GM21528 (cell line): ENCODE measurements at regions not wholly inside any gene's neighbourhood (a gene's known extent, or its start where the extent isn't known, plus 50 kb on each side); places are given as distances from the start of the nearest gene placed in this dataset.

Experiments used
- ATAC-seq: cut with Tn5 transposase; IDR thresholded peaks from one replicate; pipeline ENCODE4 v1.9.1; 2021; ENCODE audit warnings: mild to moderate bottlenecking, moderate library complexity; ENCODE audit not compliant: unreplicated experiment, low FRiP score

DNA sequence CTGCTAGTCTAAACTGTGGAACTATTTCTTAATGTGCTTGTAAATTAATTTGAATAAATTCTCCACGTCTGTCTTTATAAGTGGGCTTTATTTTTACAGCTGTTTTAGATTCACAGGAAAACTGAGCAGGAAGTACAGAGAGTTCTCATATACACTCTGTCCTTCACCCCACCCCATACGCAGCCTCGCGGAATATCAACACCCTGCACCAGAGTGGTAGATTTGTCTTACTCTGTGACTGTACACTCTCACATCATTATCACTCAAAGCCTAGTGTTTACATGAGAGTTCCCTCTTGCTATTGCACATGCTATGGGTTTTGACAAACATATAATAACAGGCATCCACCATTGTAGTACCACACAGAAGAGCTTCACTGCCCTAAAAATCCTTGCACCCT is 179.7 kb upstream of the DAB2 start:
- no peak for ATAC-seq

DNA sequence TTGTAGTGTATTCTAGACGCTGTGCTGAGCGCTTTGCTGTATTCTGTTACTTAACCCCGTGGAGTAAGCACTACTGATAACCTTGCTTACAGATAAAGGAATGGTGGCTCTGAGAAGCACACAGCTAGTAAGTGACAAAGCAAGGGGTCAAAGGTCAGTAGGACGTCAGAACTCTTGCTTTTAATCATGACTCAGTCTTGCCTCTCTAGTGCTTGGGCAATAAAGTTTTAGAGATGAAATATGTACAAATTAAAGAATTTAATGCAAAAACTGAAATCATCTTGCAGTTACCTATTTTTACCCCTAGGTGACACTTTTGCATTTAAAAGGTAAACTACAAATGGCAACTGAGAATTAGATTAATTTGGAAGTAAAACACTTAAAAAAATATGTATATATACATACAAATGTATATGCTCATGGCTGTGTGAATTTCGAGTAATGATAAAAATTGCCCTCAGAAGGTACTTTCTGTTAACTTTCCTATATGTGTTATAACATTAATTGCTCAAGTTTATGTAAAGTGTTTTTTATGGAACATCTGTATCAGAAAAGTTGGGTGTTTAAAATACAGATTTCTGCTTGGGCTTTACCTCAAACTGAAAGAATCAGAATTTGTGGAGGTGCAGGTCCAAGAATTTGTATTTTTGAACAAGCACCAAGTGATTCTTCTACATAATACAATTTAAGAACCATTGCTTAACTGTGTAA is 175.1 kb upstream of the DAB2 start:
- no peak for ATAC-seq

DNA sequence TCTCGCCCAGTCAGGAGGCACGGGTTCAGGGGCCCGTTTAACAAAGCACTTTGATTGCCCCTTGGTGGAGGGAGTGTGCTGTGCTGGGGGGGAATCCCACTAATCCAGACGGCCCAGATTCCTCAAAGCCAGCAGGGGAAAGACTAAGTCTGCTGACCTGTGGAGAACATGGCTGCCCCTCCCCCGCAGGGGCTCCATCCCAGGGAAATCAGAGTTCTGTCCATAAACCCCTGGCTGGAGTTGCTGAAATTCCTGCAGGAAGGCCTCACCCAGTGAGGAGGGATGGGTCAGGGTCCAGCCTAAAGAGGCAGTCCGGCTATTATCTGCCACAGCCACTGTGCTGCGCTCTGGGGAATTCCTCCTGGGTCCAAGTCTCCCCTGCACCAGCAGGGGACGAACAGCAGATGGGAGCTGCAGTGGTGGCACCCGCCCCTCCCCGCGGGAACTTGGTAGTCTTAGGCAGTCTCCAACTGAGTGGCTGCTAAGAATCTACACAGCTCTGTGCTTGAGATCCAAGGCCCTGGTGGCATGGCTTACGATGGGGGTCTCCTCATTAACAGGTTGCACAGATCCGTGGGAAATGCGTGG is 174.0 kb upstream of the DAB2 start:
- no peak for ATAC-seq

DNA sequence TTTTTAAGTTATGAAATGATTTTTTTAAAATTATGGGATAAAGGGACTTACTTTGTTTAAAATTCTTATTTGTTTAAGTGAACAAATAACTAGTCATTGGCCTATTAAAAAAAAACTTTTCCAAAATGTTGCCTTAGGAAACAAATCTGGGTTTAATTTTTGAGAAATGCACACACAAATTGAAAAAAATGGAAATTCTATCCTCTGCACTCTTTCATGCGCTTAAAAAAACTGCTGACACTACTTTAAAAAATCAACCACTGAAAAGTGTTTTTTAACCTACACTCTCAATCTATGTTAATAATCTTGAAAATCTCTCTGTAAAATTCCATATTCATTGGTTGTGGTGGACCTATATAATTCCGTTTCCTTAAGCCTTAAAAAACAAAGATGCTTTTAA is 163.4 kb upstream of the DAB2 start:
- no peak for ATAC-seq

DNA sequence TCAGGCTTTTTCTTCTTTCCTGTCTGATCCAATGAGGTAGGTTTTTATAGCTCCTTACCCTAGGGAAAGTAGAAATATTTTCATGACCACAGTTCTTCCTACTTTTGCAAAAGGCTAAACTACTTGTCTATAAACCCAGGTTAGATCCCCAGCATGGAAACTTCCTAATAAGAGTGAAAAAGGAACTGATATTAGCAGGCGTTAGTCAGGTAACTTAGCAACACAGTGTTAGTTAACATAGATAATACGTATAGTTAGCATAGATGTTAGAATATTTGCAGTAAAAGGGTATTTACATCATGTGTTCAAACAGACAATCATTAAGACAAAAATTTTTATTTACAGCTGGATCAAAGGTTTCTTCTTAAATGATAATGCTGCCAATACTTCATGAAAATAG is 162.9 kb upstream of the DAB2 start:
- ATAC-seq, result no peak

DNA sequence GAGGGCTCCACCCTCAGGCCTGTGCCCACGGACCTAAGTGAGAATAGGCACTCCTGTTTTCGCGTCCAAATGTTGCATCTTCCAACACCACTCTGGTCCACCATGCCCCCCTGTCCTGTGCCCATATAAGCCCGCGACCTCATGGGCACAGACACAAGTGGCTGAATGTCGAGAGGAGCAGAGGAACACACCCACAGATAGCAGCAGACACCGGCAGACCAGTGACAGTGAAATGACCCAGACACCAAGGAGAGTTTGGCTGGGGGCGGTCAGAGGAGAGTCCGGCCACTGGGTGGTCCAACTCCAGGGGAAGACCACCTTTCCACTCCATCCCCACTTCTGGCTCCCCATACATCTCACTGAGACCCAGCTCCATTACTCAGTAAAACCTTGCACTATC is 161.4 kb upstream of the DAB2 start:
- ATAC-seq, result no peak

DNA sequence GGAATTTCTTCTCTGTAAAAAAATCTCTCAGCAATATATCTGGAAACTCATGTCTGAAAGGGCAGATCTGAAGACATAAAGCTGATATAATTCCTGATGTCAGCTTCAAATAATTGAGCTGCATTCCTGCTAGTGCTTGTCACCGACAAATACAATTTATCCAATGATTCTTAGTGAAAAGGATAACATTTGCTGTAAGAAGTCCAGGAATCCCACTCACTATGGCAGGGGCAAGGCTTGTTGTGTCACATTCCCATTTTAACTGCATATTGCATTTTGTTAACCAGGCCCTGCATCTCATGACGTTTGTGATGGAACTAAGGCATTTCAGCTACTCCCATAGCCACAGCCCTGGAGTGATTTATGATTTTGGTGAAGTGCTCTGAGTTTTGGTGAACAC is 160.1 kb upstream of the DAB2 start:
- ATAC-seq, result no peak

DNA sequence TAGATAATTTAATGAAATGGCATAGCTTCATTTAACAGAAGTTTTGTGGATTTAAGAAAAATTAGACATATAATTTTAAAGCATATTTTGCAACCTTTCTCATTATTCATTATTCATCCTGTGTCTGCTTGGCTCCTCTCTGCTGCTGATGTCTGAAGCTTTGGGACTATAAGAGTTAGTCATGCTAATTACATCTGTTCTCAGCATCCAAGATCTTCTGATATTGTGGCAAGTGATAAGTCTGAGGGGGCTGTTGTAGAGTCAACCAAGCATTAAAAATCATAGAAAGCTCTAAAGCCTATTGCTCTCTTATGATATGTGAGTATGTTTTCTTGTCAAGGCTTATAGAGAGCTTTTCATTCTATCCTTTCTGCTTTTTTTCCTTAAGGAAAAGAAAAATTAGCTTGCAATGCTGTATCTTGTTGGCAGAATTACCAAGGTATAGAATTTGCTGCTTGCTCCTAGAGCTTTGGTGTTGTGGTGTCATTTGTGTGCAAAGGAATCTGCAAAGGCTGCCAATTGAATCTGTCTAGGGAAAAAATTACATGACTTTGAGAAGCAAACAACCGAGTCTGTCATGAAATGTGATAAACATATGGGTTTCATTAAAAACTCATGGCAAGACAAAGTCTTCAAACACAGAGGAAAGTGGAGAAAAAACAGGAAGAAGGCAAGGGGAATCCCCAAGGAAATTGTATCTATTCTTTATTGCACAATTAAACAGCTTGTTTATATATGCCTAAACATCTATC is 156.1 kb upstream of the DAB2 start:
- ATAC-seq, result no peak

DNA sequence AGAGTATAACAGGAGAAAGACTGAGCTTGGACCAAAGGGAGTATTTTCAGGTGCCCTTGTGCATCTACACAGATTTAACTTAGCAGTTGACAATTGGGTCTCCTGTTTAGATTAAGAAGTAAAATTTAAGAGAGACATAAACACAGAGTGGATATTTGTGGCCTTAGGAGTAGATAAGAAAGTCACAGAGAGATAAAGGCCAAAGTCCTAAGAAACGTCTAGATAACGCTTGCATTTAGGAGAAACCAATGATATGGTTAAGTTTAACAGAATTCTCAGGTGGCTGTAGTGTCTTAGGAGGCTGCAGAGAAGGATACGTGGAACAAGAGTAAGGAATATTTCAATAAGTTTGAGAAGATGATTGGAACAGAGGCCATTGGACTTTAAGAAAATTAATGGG is 155.0 kb upstream of the DAB2 start:
- no peak for ATAC-seq

DNA sequence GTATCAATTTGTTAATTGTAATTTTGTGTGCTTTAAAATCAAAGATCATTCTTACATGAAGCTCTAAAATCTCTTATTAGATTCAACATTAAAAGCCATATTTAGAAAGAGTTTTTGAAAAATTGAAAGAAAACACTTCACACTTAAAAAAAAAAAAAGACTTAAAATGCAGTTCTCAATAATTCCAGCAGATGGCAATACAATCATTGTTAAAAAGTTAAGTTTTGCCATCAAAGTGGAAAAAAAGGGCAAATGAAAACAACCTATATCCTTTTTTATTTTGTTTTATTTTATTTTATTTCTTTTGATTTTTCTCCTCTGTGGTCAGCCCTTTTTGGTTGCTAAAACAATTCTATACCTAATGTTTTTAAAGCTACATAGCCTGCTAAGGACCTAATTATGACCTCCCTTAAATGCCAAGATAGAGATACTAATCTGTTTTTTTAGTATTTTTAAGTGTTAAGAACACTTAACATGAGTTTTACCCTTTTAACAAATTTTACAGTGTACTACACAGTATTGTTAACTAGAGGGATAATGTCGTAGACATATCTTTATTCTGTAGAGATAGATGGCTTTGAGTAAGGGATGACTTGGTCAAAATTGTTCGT is 154.2 kb upstream of the DAB2 start:
- ATAC-seq, result no peak

DNA sequence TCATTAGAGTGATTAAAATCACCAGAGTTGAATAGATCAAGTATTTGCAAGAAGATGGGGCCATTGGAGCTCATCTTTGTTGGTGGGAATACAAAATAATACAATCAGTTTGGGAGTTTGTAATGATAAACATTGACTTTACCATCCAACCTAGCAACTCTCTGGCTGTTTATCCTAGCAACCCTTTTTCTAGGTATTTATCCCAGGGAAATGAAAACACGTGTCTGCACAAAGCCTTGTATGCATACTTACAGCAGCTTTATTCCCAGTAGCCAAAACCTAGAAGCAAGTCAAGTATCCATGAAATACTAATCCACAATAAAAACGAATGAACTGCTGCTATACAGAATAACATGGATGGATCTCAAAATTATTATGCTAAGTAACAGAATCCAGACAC is 152.7 kb upstream of the DAB2 start:
- ATAC-seq, result no peak

DNA sequence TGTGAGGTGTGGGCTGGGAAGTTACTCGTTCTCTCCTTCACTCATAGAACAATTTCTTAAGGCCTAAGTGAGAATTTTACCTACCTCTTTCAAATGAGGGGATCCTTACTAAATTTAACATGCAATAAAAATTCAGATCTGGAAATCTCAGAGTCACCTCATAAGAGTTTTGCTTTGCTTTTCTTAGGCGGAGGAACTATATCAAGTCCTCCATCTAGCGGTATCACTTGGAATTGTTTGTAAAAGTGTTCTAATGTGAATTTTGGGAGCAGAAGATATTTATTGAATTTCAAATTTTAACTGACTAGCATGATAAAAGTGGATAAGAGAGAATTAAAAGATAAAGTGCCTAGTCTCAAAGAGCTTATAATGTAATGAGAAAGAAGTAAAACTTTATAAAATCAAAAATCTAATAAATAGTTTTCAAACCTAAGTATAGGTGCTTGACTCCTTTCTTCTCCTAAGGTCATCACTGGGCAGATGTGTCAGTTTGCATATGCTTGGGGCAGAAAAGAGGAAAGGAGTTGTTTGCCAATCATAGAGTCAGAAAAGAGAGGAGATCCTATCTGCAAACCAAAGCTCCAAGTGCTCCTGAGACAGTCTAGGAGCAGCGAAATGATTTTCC is 145.7 kb upstream of the DAB2 start:
- ATAC-seq, result no peak

DNA sequence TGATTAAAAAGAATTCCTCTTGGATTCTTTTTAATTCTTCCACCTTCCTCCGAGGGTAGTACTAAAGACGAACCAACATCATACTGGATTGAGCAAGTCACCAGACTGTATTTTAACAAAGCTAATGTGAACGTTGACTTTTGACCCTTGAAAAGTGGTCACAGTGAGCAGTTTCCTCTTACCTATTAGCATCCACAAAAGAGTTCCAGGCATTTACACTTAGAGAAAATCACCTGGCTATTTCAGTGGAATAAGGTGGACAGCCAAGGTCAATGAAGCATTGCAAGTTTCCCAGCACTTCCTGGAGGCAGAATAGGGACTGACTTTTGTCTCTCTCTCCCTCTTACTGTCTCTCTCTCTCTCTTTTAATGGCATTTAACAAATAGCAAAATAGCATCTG is 145.1 kb upstream of the DAB2 start:
- ATAC-seq, result no peak

DNA sequence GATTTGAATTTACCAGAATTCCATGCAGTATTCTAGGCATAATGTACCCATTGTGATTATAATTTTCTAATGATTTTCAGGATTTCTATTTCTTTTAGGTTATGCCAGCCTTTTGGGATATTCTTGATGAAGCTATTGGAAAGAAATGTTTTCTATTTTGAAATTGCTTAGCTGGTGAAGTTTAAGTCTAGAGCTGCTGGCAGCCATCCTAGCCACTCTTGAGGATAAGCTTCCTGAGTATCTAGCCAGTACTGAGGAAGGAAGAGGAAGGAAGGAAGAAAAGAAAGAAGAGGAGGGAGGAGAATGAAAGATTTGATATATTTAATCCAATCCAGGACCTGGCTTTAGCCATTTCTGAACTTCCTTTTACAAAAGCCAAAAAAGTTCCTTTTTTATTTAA is 142.1 kb upstream of the DAB2 start:
- no peak for ATAC-seq

DNA sequence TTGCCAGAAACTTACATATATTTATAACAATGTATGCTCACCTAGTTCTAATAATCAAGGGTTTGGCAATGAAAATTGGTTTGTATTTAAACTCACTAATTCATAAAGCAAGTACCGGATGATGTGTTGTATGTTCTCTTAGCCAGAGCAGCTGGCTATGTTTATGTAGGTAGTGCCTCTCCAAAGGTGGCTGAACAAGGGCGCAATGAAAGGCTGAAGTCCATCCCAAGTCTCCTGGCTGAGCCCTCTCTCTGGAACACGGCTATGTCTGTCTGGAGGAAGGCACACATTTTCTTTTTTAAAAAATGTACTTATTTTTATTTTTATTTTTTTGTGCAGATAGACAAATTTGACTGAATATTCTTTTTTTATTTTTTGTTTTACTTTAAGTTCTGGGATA is 141.2 kb upstream of the DAB2 start:
- ATAC-seq, result no peak

DNA sequence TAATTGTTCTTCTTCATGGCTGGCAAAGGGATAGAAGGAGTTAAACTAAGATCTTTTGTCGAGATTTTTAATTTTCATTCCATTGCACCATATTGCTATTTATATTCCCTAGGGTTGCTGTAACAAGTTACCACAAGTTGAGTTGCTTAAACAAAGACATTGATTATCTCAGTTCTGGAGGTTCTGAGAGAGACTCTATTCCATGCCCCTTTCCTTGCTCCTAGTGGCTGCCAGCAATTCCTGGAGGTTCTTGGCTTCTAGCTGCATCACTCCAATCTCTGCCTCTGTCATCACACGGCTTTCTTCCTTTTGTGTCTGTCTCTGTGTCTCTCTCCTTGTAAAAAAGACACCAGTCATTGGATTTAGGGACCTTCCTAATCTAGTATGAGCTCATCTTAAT is 136.6 kb upstream of the DAB2 start:
- no peak for ATAC-seq

DNA sequence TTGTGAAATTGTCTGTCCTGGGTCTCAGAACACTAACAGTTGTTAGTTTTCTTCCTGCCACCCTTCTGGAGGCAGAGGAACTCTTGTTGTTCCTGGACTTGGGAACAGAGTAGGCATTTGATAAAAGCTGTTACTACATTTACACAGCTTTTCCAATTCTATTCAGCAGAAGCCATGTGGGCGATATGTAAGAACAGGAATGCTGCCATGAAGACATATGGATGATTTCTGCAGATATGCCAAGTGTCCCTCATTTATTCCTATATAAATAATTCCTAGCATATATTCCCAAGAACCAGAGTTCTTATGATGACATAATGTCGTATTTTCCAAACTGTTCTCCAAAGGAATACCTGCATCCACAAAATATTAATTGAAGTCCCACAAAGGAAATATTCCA is 135.9 kb upstream of the DAB2 start:
- no peak for ATAC-seq

DNA sequence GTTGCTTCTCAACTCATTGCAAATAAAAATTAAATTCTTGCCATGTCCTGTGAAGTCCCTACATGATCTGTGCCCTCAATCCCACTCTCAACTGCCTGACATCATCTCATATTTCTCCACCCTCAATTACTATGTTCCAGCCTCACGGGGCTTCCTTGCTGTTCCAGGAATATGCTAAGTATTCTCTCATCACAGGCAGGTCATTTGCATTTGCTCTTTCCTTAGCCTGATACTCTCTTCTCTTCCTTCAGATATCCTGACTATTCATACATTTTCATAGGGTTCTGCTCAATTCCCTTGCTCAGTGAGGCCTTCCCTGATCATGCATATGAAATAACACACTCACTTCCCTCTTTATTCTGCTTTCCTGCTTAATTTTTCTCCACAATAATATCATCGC is 135.1 kb upstream of the DAB2 start:
- ATAC-seq, result no peak

DNA sequence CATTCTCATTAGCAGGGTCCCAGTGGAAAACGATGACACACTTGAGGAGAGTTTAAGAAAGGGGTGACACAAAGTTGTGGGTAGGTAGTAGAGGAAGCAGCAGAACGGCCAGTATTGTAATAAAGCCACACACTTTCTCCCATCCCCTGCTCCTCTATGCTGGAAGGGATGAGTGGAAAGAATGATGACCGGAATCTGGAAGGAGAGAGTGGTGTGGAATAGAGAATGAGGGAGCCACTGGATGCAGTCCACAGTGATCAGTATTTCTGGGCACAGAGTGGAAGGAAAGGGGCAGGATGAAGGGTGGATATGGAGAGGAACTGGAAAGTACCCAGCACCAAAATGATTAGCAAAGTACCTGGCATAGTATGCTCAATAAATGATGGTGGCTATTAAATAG is 133.8 kb upstream of the DAB2 start:
- no peak for ATAC-seq

DNA sequence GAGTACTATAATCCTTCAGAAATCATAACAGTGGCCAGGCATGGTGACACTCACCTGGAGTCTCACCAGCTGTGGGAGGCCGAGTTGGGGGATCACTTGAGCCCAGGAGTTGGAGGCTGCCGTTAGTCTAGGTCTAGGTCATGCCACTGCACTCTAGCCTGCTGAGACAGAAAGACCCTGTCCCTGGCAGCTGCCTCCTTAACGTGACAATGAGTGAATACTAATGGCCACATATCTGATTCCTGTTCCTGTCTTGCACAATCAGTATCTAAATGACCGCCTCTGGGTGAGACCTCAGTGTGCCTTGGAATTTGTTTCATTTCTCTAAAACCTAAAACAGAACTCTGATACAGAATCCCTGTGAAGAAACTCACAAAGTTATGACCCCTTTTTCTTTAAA is 131.0 kb upstream of the DAB2 start:
- no peak for ATAC-seq

DNA sequence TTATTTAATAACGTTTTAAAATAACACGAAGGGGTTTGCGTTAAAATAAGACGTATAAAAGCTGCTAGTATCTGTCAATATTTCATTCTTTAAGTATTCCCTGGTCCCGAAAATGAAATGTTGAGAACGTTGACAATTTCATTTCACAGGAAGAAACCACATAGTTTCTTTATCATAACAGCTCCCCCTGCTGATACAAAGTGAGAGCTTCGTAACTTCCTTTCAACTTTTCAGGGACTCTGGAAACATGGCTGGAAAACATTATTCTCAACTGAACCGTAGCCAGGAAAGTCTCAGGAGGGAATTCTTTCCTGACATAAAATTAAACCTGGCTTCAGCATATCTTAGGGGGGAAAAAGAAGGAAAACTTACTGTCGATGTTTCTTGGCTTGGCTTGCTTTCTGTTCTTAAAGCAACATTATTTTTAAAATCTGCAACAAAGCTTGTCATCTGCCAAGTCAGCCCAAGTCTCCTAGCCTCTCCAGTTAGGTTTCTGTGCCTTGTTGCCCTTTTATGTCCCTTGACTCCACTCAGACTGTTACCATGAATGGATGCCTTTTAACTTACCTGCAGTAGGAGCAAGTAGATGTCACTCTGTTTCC is 122.9 kb upstream of the DAB2 start:
- no peak for ATAC-seq
